Parathyroid adenoma (tissue), 2 donors: ENCODE measurements at regions not wholly inside any gene's neighbourhood (a gene's known extent, or its start where the extent isn't known, plus 50 kb on each side); places are given as distances from the start of the nearest gene placed in this dataset.

Experiments
- H2AFZ ChIP-seq: fragments of 300-600 bp; sonication (generic); one replicate; pipeline ENCODE4 v1.7.0; 2017; ENCODE audit warnings: antibody characterized with exemption, mild to moderate bottlenecking
- H3K27ac ChIP-seq: fragments of 300-600 bp; sonication (generic); one replicate; pipeline ENCODE4 v1.7.0; 2017
- H3K27me3 ChIP-seq: fragments of 300-600 bp; sonication (generic); one replicate; pipeline ENCODE4 v1.7.0; 2017; ENCODE audit warnings: low read length; ENCODE audit not compliant: control insufficient read depth, insufficient read depth
- H3K36me3 ChIP-seq: fragments of 300-600 bp; sonication (generic); one replicate; pipeline ENCODE4 v1.7.0; 2017; ENCODE audit warnings: low read length; ENCODE audit not compliant: control insufficient read depth, insufficient read depth
- H3K4me1 ChIP-seq: fragments of 300-600 bp; sonication (generic); one replicate; pipeline ENCODE4 v1.7.0; 2017; ENCODE audit warnings: control low read depth
- H3K4me2 ChIP-seq: fragments of 300-600 bp; sonication (generic); one replicate; pipeline ENCODE4 v1.7.0; 2017; ENCODE audit warnings: low read length
- H3K4me3 ChIP-seq: fragments of 300-600 bp; sonication (generic); one replicate; pipeline ENCODE4 v1.7.0; 2017; ENCODE audit warnings: low read depth, low read length
- H3K79me2 ChIP-seq: fragments of 300-600 bp; sonication (generic); one replicate; pipeline ENCODE4 v1.7.0; 2017; ENCODE audit warnings: control low read depth
- H3K9ac ChIP-seq: fragments of 300-600 bp; sonication (generic); one replicate; pipeline ENCODE4 v1.7.0; 2017; ENCODE audit warnings: mild to moderate bottlenecking
- H3K9me3 ChIP-seq: fragments of 300-600 bp; sonication (generic); one replicate; pipeline ENCODE4 v1.7.0; 2017; ENCODE audit warnings: low read length; ENCODE audit not compliant: control insufficient read depth
- TF ChIP-seq, protein P1 (sequence below): fragments of 300-600 bp; sonication (generic); IDR thresholded peaks from one replicate; pipeline ENCODE4 v1.7.0; 2017; ENCODE audit warnings: antibody characterized with exemption, mild to moderate bottlenecking
- donor health status: primary hyperparathyroidism.

DNA sequence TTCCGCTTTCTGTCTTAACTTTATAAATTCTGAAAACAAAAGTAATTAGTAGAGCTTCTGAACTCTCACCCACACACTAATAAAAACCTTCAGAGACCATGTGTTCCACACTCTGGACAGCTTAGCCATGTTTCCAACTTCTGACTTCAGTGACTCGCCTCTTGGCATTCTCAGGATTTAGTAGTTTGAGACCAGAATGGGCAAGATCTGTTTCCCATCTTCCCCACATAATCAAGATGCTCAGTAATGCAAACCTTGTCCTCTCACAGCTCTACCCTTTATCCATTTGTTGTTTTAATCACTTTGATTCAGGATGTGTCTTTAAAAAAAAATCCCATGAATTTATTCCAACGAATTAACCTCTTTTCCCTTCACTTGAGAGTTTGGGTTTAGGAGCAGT lies 166.6 kb upstream of the SLC24A5 start:
- H3K79me2 ChIP-seq: no peaks in the 10 kb centered on the region
- H3K9me3 ChIP-seq: no peaks in the 10 kb centered on the region
- no peak overlapping the region for H3K27ac ChIP-seq
- TF ChIP-seq, protein P1, sequence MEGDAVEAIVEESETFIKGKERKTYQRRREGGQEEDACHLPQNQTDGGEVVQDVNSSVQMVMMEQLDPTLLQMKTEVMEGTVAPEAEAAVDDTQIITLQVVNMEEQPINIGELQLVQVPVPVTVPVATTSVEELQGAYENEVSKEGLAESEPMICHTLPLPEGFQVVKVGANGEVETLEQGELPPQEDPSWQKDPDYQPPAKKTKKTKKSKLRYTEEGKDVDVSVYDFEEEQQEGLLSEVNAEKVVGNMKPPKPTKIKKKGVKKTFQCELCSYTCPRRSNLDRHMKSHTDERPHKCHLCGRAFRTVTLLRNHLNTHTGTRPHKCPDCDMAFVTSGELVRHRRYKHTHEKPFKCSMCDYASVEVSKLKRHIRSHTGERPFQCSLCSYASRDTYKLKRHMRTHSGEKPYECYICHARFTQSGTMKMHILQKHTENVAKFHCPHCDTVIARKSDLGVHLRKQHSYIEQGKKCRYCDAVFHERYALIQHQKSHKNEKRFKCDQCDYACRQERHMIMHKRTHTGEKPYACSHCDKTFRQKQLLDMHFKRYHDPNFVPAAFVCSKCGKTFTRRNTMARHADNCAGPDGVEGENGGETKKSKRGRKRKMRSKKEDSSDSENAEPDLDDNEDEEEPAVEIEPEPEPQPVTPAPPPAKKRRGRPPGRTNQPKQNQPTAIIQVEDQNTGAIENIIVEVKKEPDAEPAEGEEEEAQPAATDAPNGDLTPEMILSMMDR: no peak
- H3K9ac ChIP-seq: no peak overlapping the region
- H3K4me2 ChIP-seq: no peak overlapping the region
- H3K36me3 ChIP-seq: no peaks in the 10 kb centered on the region
- H3K4me1 ChIP-seq: no peaks in the 10 kb centered on the region
- H3K4me3 ChIP-seq: no peak overlapping the region
- H2AFZ ChIP-seq: no peak overlapping the region
- no peaks in the 10 kb centered on the region for H3K27me3 ChIP-seq

DNA sequence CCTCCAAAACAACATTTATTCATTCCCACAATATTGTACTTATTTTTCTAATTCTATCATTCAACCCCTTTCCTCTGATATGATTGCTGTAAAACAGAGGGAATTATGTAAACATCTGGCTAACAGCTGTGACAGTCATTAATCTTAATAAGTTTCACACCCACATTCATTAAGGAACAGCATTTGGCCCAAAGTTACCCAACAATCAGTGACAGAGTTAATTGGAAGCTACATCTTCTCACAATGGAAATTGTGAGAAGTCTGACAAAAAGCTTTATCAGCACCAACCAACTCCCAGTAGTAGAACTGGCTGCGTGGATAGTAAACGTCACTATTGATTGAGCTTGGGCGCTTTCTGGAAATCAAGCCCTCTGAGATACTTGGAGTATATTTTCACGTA lies 165.8 kb upstream of the SLC24A5 start:
- Histone ChIP-seq H3K9ac (no peak overlapping the region), H3K79me2 (no peaks in the 10 kb centered on the region), H3K4me3 (no peak overlapping the region), H2AFZ (no peak overlapping the region), H3K9me3 (no peaks in the 10 kb centered on the region), H3K4me1 (no peaks in the 10 kb centered on the region), H3K27me3 (no peaks in the 10 kb centered on the region), H3K27ac (no peak overlapping the region), H3K4me2 (no peak overlapping the region), H3K36me3 (no peaks in the 10 kb centered on the region)
- TF ChIP-seq, protein P1: no peak

DNA sequence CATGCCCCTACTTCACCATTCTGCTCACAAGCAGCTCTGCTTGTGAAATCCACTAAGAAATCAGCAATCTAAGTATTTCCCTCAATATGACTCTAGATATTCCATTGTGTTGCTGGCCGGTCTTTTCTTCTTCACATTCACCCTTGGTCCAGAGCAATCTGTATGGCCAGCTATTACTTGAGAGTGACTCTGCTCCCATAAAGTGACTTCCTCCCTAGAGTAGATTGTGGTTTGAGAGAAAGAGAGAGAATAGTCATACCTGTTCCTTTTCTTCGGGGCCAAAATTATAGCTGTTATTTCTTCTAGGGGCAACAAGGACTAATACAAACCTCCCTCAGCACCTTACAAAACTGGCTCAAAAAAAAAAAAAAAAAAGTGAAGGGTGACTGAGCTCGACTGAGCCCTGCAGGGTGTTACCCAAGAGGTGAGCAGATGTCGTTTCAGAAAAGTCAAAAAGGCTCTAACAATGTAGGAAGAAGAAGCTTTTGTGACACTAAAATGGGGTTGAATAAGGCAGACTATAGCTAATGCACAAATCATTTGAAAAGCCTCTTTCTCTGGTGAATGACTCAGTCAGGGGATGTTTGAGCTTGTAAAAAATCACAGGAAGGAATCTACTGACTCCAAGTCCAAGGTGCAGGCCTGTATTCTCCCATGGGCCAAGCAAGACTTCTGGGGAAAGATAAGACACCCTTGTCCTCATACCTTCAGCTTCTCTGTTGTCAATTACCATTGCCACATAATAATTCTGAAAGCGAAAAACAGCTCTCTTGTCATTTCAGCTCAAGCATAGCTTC lies 161.0 kb upstream of the SLC24A5 start:
- H2AFZ ChIP-seq: no peak overlapping the region
- no peaks in the 10 kb centered on the region for H3K27me3 ChIP-seq
- H3K36me3 ChIP-seq: no peaks in the 10 kb centered on the region
- H3K4me1 ChIP-seq: no peaks in the 10 kb centered on the region
- no peaks in the 10 kb centered on the region for H3K79me2 ChIP-seq
- H3K9me3 ChIP-seq: no peaks in the 10 kb centered on the region
- no peak overlapping the region for H3K9ac ChIP-seq
- H3K4me2 ChIP-seq: no peak overlapping the region
- no peak overlapping the region for H3K4me3 ChIP-seq
- TF ChIP-seq, protein P1: no peak
- no peak overlapping the region for H3K27ac ChIP-seq

DNA sequence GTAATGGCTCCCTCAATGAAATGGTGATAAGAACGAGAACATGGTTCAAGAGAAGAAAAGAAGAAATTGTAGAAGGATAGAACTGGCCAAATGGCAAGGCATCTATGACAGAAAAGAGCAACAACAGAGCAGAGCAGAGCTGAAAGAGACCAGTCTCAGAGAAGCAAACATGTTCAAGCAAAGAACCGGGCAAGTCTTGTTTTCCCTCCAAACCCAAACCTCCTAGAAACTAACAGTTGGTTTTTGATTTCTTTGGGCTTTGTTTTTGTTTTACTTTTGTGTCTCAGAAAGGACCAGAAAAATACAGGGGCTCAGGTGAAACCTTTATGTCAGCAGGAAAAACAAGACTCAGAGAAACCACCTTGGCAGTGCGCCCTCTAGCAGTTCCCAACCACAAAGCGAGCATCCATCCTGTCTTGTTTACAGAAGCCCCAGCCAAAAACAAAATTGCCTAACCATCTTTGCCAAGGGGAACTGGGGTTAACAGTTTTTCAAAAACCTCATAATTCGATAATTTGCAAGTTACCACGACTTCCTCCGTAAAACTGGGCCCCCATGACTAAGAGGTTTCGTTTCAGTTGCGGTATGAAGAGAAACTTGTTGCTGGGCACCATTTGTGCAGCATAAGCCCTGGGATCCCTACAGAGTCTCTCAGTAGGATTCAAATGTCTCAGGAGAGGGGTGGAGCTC lies 159.2 kb upstream of the SLC24A5 start:
- Histone ChIP-seq H3K9me3 (no peaks in the 10 kb centered on the region), H3K27me3 (no peaks in the 10 kb centered on the region), H3K4me3 (no peak overlapping the region), H3K36me3 (no peaks in the 10 kb centered on the region), H2AFZ (no peak overlapping the region), H3K9ac (no peak overlapping the region), H3K27ac (no peak overlapping the region), H3K4me1 (no peaks in the 10 kb centered on the region), H3K79me2 (no peaks in the 10 kb centered on the region), H3K4me2 (no peak overlapping the region)
- TF ChIP-seq, protein P1: no peak
